HG02885 (cell line): ENCODE measurements at regions not wholly inside any gene's neighbourhood (a gene's known extent, or its start where the extent isn't known, plus 50 kb on each side); places are given as distances from the start of the nearest gene placed in this dataset.
"Not testable (repeated sequence)": the region's sequence is repeated elsewhere in the genome, so short reads cannot be mapped to it uniquely, and the experiment has no call there.

Experiments
- ATAC-seq: cut with Tn5 transposase; IDR thresholded peaks from one replicate; pipeline ENCODE4 v1.9.1; 2021; ENCODE audit warnings: mild to moderate bottlenecking; ENCODE audit not compliant: unreplicated experiment, poor library complexity

DNA sequence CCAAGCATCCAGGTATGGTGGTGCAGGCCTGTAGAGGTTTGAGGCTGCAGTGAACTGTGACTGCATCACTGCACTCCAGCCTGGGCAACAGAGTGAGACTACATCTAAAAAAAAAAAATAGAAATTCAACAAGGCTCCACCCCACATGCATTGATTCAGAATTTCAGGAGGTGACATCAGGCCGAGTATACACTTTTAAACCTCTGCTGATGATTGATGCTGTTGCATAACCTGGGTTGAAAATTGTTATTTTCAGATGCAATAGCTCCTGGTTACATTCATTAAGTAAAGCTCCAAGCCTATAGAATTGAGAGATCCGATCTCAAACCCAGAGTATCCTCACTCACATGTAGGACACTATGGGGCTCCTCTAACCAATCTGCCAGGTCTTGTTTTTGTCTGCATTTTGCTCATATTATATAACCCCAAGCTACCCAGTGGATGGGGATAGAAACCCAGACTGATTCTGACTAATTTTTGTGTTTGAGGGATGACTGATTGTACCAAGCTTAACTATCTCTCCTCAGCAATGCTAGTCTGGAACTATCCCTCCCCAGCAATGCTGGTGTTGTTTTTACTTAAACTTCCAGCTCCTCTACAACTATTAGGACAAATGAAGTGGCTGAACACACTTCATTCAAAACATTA lies 123.5 kb upstream of the PREP start:
- ATAC-seq = no peak

DNA sequence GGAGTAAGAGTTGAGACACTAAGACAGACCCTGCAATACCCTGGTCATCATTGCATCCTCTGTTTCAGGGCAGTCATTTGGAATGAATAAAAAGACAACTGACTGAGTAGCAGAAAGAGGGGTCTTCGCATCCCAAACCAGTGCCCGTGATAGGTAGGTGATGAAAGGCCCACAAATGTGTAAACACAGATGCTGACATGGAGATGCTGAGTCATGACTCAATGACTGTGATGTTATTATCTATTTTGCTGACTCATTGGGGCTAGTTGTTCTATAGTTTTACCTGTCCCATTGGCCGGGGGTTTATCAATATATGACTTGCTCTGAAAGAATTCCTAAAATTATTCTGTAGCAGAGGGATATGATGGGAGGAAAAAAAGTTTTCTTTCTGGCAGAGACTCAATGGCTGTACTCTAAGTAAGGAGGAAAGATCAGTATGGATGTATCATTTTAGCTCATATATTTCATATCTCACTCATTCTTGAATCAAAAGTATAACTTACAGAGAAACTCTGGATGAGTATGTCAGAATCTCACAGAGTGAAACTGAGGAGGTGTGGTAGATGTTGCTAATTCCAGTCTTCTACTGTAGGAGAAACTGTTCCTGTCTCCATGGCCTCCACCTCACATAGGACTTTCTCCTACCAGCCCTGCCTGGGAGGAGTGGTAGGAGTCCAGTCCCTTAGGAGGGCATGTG lies 119.9 kb upstream of the PREP start:
- no peak for ATAC-seq

DNA sequence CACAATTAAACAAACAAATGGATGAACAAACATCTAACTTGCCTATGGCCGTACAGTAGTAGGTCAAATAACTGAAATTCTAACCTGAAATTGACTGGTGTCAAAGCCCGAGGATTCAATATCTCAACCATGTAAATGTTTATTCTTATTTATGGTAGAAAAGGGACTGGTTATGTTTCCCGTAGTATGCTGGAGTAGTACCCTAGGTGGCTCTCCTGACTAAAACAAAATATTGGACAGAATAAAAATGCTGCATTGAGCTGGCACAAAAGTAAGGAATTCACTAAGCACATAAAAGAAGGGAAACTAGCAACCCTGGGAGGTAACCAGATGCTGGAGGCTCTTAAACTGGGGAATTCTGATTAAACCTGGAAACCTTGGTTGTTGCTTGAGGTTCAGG lies 117.1 kb upstream of the PREP start:
- ATAC-seq = no peak

DNA sequence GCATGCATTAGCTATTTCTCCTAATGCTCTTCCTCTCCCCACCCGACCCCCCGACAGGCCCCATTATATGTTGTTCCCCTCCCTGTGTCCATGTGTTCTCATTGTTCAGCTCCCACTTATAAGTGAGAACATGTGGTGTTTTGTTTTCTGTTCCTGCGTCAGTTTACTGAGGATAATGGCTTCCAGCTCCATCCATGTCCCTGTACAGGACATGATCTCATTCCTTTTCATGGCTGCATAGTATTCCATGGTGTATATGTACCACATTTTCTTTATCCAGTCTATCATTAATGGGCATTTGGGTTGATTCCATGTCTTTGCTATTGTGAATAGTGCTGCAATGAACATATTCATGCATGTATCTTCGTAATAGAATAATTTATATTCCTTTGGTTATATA lies 116.1 kb upstream of the PREP start:
- ATAC-seq = not testable (repeated sequence)

DNA sequence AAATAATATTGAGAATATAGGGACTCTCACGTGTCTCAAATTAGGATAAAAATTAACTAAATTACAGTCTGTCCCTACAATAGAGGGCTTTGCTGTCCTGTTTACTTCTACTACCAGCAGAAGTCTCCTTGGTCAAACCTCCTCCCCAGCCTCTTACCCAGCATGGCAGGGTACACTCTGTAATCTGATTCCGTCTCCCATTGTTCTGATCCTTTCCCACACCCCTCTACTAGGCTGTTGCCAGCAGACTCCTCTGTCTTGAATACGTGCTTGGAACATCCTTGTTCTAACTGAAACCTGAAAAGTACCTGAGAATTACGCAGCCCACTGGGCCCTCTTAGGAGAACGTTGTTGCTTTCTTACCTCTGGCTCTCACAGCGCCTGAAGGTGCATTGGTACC lies 112.2 kb upstream of the PREP start:
- no peak for ATAC-seq

DNA sequence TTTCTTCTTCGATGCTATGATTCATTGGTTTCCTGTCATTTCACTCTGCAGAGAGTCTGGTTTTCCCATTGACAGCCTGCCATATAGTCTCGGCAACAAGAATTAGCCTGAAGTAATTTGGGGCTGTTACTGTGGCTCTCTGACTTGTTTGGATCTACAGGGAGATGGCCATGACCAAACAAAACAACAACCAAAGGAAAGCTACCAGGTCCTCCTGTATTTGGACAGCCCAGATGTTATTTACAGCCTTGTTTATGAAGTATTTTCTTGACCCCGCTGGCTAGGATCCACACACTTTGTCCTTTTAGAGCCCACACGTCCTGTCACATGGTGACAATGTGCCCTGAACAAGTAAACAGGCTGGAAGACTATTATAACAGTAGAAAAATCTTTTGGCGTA lies 111.4 kb upstream of the PREP start:
- ATAC-seq = no peak

DNA sequence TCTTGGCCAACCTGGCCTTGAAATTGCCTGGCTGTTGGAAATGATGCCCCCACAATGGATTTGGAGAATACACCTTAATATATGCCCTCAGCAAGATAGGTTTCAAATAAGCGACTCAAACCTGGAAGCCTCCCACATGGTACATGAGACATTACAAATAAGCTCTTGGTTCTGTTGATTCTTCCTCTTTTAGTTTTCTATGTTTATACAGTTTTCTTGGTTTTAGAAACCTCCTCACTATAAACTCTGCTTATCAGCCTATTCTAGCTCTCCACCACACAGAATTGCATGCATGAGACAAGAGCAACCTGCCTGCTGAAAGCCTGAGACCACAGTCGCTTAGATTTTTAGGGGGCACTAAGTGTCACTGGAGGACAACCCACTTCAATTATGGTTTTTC lies 108.8 kb upstream of the PREP start:
- peak; percentile 57 for ATAC-seq

DNA sequence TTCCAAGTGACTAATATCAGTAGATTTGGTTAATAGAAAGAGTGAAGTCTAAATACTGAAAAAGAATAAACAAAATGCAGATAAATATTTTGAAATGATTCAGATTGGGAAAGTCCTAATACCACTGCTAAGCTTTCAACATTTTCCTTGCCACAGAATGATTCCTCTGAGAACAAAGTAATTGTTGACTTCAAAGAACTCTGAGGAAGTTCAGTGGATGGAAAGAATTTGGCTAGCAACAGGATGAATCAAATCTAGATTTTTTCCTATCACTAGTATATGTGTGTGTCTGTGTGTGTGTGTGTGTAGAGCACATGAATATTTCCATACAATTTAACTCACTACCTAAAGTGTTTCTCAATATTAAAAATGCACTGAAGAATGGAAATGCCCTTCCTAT lies 107.9 kb upstream of the PREP start:
- ATAC-seq = no peak

DNA sequence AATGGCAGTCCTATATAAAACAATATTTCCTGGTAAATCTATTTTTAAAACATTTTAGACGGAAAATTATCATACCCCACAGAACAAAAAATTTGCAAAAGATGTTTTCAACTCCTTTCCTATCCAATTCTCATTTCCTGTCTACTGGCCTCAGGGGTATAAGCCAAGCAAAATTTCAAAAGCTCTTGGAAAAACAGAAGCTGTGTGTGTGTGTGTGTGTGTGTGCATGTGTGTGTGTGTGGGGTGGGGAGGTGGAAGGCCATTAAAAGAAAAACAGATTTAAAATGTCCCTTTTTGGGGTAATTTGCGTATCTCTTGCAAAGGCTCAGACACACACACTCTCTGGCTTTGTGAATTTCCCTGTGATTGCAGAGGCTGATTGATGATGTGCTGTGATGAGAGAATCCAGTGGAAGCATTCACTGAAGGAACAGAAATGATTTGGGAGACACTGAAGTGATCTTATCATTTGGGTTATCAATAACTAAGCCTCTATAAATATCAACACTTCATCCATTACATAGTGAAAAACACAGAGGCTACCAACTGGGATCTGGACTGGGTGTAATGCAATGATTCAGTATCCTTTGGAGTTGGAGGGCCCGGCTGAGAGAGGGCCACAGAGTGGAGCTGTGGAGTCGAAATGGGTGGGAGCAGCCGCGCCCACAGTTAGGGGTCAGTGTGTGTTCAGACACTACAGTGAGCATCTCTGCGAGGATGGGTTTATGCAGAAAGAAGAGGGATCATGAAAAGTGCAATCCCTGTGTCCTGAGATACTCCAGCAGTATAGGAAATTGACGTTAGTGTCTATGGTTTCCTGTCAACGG lies 106.8 kb upstream of the PREP start:
- no peak for ATAC-seq

DNA sequence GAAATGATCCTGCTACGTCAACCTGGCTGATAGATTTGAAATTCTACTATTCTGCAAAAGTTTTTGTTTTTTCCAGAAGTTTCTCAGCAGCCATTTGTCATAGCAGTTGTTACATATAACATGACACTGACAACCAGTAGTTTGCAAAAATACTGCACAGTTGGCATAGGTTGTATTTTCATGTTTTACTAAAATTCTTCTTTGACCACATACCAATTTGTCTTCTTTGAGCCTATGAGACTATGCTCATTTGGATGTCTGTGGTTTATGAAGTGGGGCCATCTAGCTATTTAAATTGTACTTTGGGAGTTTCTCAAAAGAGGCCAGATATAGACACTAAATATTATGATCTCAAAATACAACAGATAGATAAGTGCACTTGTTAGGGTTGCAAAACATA lies 104.9 kb upstream of the PREP start:
- ATAC-seq = no peak

DNA sequence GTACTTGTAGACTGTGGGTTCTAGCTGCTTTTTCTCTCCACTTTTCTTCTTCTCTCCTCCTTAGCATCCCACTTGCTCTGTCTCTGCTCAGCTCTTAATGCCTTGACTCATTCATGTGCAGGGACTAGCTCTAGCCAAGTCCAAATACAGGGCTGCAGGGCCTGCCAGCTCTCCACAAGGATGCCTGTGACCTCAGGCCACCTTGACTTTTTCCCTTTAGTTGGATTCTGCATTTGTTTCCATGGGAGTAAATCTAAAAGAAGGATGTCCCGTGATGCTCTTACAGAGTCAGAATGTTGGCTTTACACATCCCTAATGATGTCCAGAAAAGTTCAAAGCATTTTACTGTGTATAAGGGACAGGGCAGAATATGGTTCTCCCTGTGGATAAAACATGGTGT lies 101.8 kb upstream of the PREP start:
- ATAC-seq = no peak

DNA sequence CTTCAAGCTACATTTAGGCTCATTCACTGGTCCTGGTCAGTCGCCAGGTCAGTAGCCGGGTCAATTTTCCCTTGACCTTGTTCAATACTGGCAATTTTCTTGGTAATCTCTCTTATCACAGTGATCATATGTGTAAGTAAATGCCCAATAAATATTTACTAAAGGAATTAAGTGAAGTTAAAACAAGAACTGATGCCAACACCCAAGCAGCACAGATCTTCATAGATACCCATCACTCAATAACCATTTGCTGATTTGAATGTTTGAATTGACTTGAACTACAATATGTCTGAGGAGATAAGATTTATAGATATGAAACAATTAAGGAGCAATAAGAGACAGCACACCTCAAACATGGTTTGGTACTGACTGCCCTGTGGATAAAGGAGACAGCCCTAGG lies 100.8 kb upstream of the PREP start:
- no peak for ATAC-seq

DNA sequence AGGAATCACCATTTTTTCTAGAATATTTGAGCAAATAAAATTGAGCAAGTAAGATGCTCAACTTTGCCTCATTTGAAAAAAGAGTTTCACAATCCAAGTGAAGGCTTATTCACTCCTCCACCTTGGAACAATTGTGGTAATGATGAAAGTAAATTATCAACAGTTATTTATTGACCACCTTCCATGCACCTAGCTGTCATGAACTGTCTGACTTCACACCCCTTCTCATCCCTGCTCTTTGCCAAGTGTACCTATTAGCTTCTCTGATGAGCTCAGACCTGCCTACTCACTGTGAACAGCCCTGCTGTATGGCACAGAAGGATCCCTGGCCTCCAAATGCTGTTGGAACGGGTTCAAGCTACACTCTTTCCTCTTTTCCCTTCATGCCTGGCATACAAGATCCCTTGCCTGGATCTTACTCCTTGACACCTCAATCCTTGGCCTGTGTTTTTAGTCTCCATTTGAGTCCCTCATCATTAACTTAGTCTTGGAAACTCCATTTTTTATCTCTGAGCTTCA lies 99.0 kb upstream of the PREP start:
- ATAC-seq = no peak

DNA sequence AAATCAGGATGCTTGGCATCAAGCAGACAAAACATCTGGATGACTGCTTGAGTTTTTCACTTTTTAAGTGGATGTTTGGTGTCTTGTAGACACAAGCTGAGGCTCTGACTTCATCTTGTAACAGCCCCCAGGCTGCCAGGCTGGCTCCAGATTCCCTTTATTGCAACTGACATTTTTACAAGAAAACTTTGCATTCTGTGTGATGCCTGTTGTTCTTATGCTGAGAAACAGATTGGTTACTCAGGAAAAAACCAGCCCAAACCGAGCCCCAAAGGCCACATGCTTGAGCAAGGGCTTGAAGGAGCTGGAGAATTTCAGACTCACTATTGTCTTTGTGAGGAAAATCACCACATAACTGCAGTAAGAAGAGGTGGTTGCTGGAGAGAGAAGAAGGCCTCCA lies 98.4 kb upstream of the PREP start:
- ATAC-seq = no peak

DNA sequence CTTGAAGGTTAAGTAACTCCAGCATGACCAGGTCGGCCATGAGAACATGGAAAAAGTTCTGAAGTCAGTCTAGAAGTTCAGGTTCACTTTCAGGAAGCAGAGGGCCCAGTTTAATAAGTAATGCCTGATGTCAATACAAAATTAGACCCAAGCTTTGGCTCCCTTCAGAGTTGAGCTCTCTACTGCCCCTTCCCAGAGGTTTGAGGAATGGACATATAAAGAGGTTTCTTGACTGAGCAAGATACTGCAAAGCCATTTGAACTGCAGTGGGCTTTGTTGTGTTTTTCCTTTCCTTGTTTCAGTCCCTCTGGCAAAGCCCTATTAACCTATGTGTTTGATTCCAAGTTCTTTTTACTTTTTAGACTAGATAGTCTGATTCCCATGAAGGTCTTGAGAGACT lies 97.8 kb upstream of the PREP start:
- ATAC-seq = no peak

DNA sequence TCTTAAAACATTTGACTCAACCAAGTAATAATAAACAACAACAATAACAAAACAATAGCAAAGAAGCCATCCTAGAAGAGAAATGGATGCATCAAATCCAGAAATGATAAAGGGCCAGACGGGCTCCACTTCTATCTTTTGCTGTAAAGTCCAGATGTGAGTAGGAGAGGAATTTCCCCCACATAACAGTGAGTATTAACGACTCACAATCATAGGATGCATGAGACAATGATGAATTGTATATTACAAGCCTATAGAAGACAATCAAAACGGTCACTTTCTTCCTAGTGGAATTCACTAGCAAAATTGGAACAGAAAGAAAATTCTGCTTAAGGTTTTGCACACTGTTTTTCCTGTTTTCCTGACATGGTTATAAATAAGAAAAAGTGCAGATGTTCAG lies 97.0 kb upstream of the PREP start:
- no peak for ATAC-seq

DNA sequence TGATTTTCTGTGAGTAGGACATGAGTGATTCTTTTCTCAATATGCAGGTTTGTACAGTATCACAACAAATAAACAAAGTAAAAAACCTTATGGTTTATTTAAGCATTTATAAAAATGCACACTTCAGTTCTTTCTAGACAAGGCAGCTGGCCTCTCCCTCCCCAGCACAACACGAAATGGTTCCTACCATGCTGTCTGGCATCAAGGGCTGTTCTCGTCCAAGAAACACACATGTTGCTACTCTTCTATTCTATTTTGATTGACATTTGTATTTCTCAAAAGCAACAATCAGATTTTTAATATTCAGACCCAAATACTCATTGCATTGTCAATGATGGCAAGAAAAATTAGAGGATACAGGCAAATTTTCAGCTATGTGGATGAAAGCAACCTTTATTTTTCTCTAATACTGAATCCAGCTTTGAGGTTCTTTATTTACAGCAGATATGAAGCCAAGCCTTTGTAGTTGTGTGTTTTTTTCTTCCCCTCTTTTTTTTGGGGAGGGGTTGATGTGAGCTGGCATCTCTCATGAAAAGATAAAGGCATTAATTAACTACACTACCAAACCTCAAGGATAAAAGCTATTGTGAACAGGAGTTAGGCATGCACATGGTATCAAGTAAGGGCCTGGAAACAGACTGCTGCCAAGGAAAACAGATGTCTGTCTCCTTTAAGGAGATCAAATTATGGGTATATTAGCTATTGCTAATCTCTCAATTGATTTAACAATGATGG lies 96.4 kb upstream of the PREP start:
- ATAC-seq = no peak

DNA sequence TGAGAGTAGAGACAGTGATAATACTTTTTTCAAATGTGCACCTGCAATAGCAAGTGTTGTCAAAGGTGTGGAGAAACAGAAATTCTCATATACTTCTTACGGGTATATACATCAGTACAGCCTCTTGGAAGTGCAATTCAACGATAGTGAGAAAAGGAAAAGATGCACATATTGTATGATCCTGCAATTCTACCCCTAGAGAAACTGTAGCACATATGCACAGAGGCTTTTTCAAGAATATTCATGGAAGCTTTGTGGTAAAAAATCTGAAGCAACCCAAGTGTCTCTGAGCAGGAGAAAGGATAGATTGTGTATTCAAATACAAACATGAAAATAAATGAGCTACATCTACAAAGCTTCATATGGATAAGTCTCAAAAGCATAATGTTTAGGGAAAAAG lies 94.7 kb upstream of the PREP start:
- ATAC-seq = no peak

DNA sequence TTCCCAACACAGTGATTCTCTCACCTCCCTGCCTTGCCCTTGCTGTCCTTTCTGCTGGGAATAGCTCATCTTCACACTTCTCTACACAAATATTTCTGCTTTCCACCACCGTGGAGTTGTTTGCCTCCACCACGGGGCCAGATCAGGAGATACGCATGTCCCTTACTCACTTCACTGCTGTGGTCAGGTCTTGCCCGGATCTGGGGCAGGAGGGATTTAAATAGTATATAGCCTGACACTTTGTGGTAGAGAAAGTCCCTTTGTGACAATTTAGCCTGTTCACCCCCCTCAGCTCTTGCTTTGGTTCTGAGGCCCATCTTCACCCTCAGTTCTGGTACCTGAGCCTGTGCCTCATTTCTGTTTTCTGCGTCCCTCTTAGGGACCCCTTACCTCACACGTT lies 92.6 kb upstream of the PREP start:
- peak; percentile 48 for ATAC-seq

DNA sequence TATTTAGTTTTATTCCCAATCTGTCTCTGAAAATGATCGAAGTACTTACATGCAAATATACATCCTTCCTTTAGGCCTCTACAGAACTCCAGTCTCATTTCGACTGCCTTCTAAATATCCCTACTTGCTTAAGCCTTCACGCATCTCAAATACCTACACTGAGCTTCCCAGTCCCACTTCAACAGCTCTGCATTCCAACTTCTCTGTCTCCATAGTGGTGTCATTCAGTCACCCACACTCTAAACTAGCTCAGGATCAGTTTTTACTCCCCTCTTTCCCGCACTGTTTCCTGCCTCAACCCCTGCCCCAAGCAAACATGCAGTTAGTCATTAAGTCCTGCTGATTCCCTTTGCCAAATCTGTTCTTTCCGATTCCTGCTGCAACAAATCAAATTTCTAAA lies 91.8 kb upstream of the PREP start:
- ATAC-seq = no peak

DNA sequence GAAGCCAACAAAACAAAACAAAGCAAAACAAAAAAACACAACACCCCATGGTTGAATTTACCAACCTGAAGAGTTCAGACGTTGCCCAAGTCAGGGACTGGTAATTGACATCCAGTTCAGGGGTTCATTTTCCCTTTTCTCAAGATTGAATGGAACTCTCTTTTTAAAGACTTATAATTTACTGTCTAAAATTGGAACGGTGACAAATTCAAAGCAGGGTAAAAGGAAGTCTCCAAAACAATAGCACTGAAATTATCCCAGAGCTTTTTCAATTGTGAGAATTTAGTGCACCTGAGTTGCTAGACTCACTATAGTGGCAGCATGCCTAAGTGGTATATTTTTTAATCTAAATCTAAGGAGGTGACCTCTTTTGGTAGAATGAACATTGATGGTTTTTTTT lies 90.9 kb upstream of the PREP start:
- peak; percentile 4 for ATAC-seq
